ENCODE measurements at regions not wholly inside any gene's neighbourhood (a gene's known extent, or its start where the extent isn't known, plus 50 kb on each side); places are given as distances from the start of the nearest gene placed in this dataset.
"Not testable (repeated sequence)": the region's sequence is repeated elsewhere in the genome, so short reads cannot be mapped to it uniquely, and the experiment has no call there.

DNA sequence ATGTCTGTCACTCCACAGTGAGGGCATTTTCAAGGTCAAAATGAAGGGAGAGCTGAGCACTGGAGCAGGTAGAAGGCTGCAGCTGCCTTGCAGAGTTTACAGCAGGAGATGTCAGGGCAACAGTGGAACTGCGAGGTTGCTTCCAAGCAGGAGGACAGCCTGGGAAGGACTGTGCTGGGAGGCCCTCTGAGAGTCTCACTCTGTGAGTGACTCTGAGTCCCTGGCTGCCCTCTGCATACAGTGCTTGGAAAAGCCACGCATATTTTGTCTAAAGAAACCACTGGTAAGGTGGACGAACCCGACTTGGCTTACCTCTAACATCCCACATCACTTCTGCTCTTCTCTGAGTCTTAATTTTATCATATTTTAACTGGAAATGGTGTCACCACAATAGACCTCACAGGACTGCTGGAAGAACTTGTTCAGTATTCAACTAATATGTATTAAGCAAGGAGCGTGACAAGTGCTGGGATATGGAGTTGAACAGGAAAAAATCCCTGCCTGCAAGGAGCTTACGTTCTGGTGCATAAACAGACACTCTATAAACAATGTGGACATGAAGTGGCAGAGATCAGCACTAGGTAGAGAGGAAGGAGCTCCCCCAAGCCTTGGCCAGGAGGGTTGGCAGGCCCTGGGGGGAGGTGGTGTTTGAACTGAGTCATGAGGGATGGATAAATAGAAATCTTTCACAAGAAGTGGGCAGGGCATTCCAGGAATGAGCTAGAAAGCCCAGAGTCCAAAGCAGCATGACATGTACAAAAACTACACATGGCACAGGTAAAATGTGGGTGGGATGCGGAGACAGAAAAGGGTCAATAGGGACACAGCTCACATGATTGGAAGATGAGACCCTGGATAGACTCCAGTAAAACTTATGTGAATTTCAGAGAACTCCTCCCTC lies 64.0 kb upstream of the FOXE1 start:
- no peak overlapping the region for H3K4me3 ChIP-seq
- H3K27me3 ChIP-seq, result 0 out of 2 replicates have a peak, but pooled peaks cover 6% of the 10 kb centered on the region
- no peak overlapping the region for H3K27ac ChIP-seq
- DNase-seq, result no peak
- no peaks in the 10 kb centered on the region for H3K4me1 ChIP-seq
- no peaks in the 10 kb centered on the region for H3K36me3 ChIP-seq
- no peaks in the 10 kb centered on the region for H3K9me3 ChIP-seq (replicated peaks)

- Histone ChIP-seq H3K9me3 (replicated peaks) (no peaks in the 10 kb centered on the region), H3K36me3 (no peaks in the 10 kb centered on the region), H3K27me3 (0 out of 2 replicates have a peak, but pooled peaks cover 6% of the 10 kb centered on the region), H3K4me1 (no peaks in the 10 kb centered on the region), H3K4me3 (no peak overlapping the region), H3K27ac (no peak overlapping the region)
- no peak for DNase-seq
Measured at GRCh38 chr9:97790542-97790941, 62.5 kb upstream of the FOXE1 start.

GRCh38 chr9:97791542-97791941 lies 61.5 kb upstream of the FOXE1 start:
- no peaks in the 10 kb centered on the region for H3K36me3 ChIP-seq
- DNase-seq, result no peak

GRCh38 chr9:97793067-97793466 lies 60.0 kb upstream of the FOXE1 start:
- Histone ChIP-seq H3K27ac (no peak overlapping the region), H3K9me3 (replicated peaks) (no peaks in the 10 kb centered on the region)

More at GRCh38 chr9:97791542-97791941, 61.5 kb upstream of the FOXE1 start:
- H3K4me1 ChIP-seq, result no peaks in the 10 kb centered on the region
- no peaks in the 10 kb centered on the region for H3K9me3 ChIP-seq (replicated peaks)
- no peak overlapping the region for H3K4me3 ChIP-seq
- no peak overlapping the region for H3K27ac ChIP-seq
- H3K27me3 ChIP-seq, result 0 out of 2 replicates have a peak, but pooled peaks cover 6% of the 10 kb centered on the region

GRCh38 chr9:97794666-97795065 lies 58.4 kb upstream of the FOXE1 start:
- 0 out of 2 replicates have a peak, but pooled peaks cover 8% of the 10 kb centered on the region for H3K27me3 ChIP-seq
- H3K36me3 ChIP-seq, result no peaks in the 10 kb centered on the region
- no peaks in the 10 kb centered on the region for H3K9me3 ChIP-seq (replicated peaks)
- DNase-seq, result no peak
- no peak overlapping the region for H3K27ac ChIP-seq
- H3K4me3 ChIP-seq, result no peak overlapping the region
- H3K4me1 ChIP-seq, result no peaks in the 10 kb centered on the region

More at GRCh38 chr9:97793067-97793466, 60.0 kb upstream of the FOXE1 start:
- Histone ChIP-seq H3K4me3 (no peak overlapping the region), H3K27me3 (0 out of 2 replicates have a peak, but pooled peaks cover 6% of the 10 kb centered on the region), H3K4me1 (no peaks in the 10 kb centered on the region), H3K36me3 (no peaks in the 10 kb centered on the region)
- no peak for DNase-seq

DNA sequence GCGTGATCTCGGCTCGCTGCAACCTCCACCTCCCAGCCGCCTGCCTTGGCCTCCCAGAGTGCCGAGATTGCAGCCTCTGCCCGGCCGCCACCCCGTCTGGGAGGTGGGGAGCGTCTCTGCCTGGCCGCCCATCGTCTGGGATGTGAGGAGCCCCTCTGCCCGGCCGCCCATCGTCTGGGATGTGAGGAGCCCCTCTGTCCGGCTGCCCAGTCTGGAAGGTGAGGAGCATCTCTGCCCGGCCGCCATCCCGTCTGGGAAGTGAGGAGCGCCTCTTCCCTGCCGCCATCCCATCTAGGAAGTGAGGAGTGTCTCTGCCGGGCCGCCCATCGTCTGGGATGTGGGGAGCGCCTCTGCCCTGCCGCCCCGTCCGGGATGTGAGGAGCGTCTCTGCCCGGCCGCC lies 56.9 kb upstream of the FOXE1 start:
- not testable (repeated sequence) for H3K4me3 ChIP-seq, DNase-seq
- peaks cover 15% of the 10 kb centered on the region; the same call in 1 of the 2 replicates for H3K27me3 ChIP-seq

GRCh38 chr9:97801180-97801579 lies 51.8 kb upstream of the FOXE1 start:
- no peaks in the 10 kb centered on the region for H3K36me3 ChIP-seq
- no peak overlapping the region for H3K4me3 ChIP-seq
- DNase-seq, result no peak
- H3K4me1 ChIP-seq, result no peaks in the 10 kb centered on the region
- no peaks in the 10 kb centered on the region for H3K9me3 ChIP-seq (replicated peaks)
- H3K27me3 ChIP-seq, result peaks cover 9% of the 10 kb centered on the region; the same call in 1 of the 2 replicates
- no peak overlapping the region for H3K27ac ChIP-seq

More for the DNA sequence above, 56.9 kb upstream of the FOXE1 start:
- not testable (repeated sequence) for H3K27ac ChIP-seq; H3K9me3 ChIP-seq (replicated peaks); H3K4me1 ChIP-seq; H3K36me3 ChIP-seq

GRCh38 chr9:97802276-97802675 lies 50.8 kb upstream of the FOXE1 start:
- Histone ChIP-seq H3K36me3 (no peaks in the 10 kb centered on the region), H3K4me3 (no peak overlapping the region), H3K9me3 (replicated peaks) (no peaks in the 10 kb centered on the region), H3K27ac (no peak overlapping the region), H3K27me3 (peaks cover 9% of the 10 kb centered on the region; the same call in 1 of the 2 replicates), H3K4me1 (no peaks in the 10 kb centered on the region)
- DNase-seq, result no peak

- Histone ChIP-seq H3K4me1 (no peaks in the 10 kb centered on the region), H3K36me3 (no peaks in the 10 kb centered on the region), H3K9me3 (replicated peaks) (no peaks in the 10 kb centered on the region), H3K4me3 (peak overlapping the region; percentile 56), H3K27ac (no peak overlapping the region), H3K27me3 (peaks cover 9% of the 10 kb centered on the region; the same call in 1 of the 2 replicates)
- DNase-seq, result peak; percentile 34 to 51
Measured at GRCh38 chr9:97803167-97804058, 49.6 kb upstream of the FOXE1 start.
